Superior temporal gyrus (tissue), 1 donor: ENCODE measurements at regions not wholly inside any gene's neighbourhood (a gene's known extent, or its start where the extent isn't known, plus 50 kb on each side); places are given as distances from the start of the nearest gene placed in this dataset.
"Not testable (repeated sequence)": the region's sequence is repeated elsewhere in the genome, so short reads cannot be mapped to it uniquely, and the experiment has no call there.

Source experiments
- DNase-seq: peaks from one replicate; pipeline ENCODE4 v3.0.0-alpha.2; 2016; ENCODE audit errors: extremely low spot score

- no peak for DNase-seq
Measured at GRCh38 chr10:61612450-61612849, 50.3 kb upstream of the CABCOCO1 start.

- DNase-seq = no peak
Measured at GRCh38 chr10:61612009-61612408, 50.7 kb upstream of the CABCOCO1 start.

- DNase-seq = no peak
Measured at GRCh38 chr10:61609701-61610100, 53.0 kb upstream of the CABCOCO1 start.

- DNase-seq = no peak
Measured at GRCh38 chr10:61608255-61609033, 54.3 kb upstream of the CABCOCO1 start.

GRCh38 chr10:61606959-61607907 lies 55.5 kb upstream of the CABCOCO1 start:
- peak; percentile 32 for DNase-seq

- DNase-seq = no peak
Measured at GRCh38 chr10:61605221-61605620, 57.5 kb upstream of the CABCOCO1 start.

- no peak for DNase-seq
Measured at GRCh38 chr10:61600399-61600798, 62.3 kb upstream of the CABCOCO1 start.

GRCh38 chr10:61594430-61594829 lies 68.3 kb upstream of the CABCOCO1 start:
- no peak for DNase-seq

GRCh38 chr10:61592581-61592980 lies 70.1 kb upstream of the CABCOCO1 start:
- no peak for DNase-seq

GRCh38 chr10:61589547-61590243 lies 73.0 kb upstream of the CABCOCO1 start:
- no peak for DNase-seq

- DNase-seq = no peak
Measured at GRCh38 chr10:61588770-61589211, 73.9 kb upstream of the CABCOCO1 start.

- no peak for DNase-seq
Measured at GRCh38 chr10:61586829-61587228, 75.9 kb upstream of the CABCOCO1 start.

- DNase-seq = no peak
Measured at GRCh38 chr10:61580608-61581007, 82.1 kb upstream of the CABCOCO1 start.

GRCh38 chr10:61570204-61570603 lies 92.5 kb upstream of the CABCOCO1 start:
- not testable (repeated sequence) for DNase-seq

GRCh38 chr10:61567729-61568128 lies 95.0 kb upstream of the CABCOCO1 start:
- no peak for DNase-seq

- no peak for DNase-seq
Measured at GRCh38 chr10:61565819-61566560, 96.7 kb upstream of the CABCOCO1 start.

GRCh38 chr10:61564444-61564843 lies 98.3 kb upstream of the CABCOCO1 start:
- DNase-seq = no peak

- DNase-seq = no peak
Measured at GRCh38 chr10:61559615-61560014, 103.1 kb upstream of the CABCOCO1 start.

GRCh38 chr10:61558188-61558587 lies 104.5 kb upstream of the CABCOCO1 start:
- DNase-seq = no peak

- DNase-seq = no peak
Measured at GRCh38 chr10:61554925-61555324, 101.7 kb upstream of the TMEM26 start.

GRCh38 chr10:61549861-61550260 lies 96.7 kb upstream of the TMEM26 start:
- DNase-seq = no peak
